ENCODE measurements at regions not wholly inside any gene's neighbourhood (a gene's known extent, or its start where the extent isn't known, plus 50 kb on each side); places are given as distances from the start of the nearest gene placed in this dataset.

GRCh38 chr22:27573280-27574001 is 228.1 kb downstream of the MN1 start:
- DNase-seq: no peak
- in situ Hi-C loops (cut with MboI; ENCODE audit: low sequenced_read_pairs in 4 of 4): no loop called here
- H3K27me3 ChIP-seq: peaks cover 0 to 10% (median 2%) of the 10 kb centered on the region in 3 donors
- no peaks in the 10 kb centered on the region for H3K36me3 ChIP-seq
- ATAC-seq: no peak
- H3K9me3 ChIP-seq: no peaks in the 10 kb centered on the region
- no peak for TF ChIP-seq CTCF (IDR thresholded peaks at IDR 0.05 in 4 of 5, conservative IDR thresholded peaks at IDR 0.05 in 1 of 5)
- TF ChIP-seq POLR2A (IDR thresholded peaks at IDR 0.05): no peak
- no peak overlapping the region for H3K4me3 ChIP-seq
- H3K4me1 ChIP-seq: no peaks in the 10 kb centered on the region
- H3K27ac ChIP-seq: no peak overlapping the region
- intact Hi-C loops (cut with DNase I; ENCODE audit: low total_unique reads): loop anchor here (10.0 kb wide), 1 partner anchor 109 kb away; no protein-coding TSS in a partner anchor

- H3K4me3 ChIP-seq: no peak overlapping the region
- H3K36me3 ChIP-seq: no peaks in the 10 kb centered on the region
- peaks cover 0 to 10% (median 2%) of the 10 kb centered on the region in 3 donors for H3K27me3 ChIP-seq
- H3K27ac ChIP-seq: no peak overlapping the region
- no peak for DNase-seq
- no peaks in the 10 kb centered on the region for H3K4me1 ChIP-seq
- TF ChIP-seq CTCF (IDR thresholded peaks at IDR 0.05 in 4 of 5, conservative IDR thresholded peaks at IDR 0.05 in 1 of 5) (no peak), POLR2A (IDR thresholded peaks at IDR 0.05) (no peak)
- no peaks in the 10 kb centered on the region for H3K9me3 ChIP-seq
- no peak for ATAC-seq
- in situ Hi-C loops (cut with MboI; ENCODE audit: low sequenced_read_pairs in 4 of 4) (no loop called here), intact Hi-C loops (cut with DNase I; ENCODE audit: low total_unique reads) (loop anchor here (10.0 kb wide), 1 partner anchor 109 kb away; no protein-coding TSS in a partner anchor)
Observed at GRCh38 chr22:27574002-27574366, 227.6 kb downstream of the MN1 start.

GRCh38 chr22:27574651-27575050 is 226.9 kb downstream of the MN1 start:
- ATAC-seq (no peak), DNase-seq (no peak)
- Histone ChIP-seq H3K27ac (no peak overlapping the region), H3K36me3 (no peaks in the 10 kb centered on the region), H3K4me1 (no peaks in the 10 kb centered on the region), H3K9me3 (no peaks in the 10 kb centered on the region), H3K27me3 (peaks cover 0 to 10% (median 2%) of the 10 kb centered on the region in 3 donors), H3K4me3 (no peak overlapping the region)
- TF ChIP-seq POLR2A (IDR thresholded peaks at IDR 0.05): no peak
- no peak for TF ChIP-seq CTCF (IDR thresholded peaks at IDR 0.05 in 4 of 5, conservative IDR thresholded peaks at IDR 0.05 in 1 of 5)
- in situ Hi-C loops (cut with MboI; ENCODE audit: low sequenced_read_pairs in 4 of 4) (no loop called here), intact Hi-C loops (cut with DNase I; ENCODE audit: low total_unique reads) (loop anchor here (10.0 kb wide), 1 partner anchor 110 kb away; no protein-coding TSS in a partner anchor)

GRCh38 chr22:27575348-27575747 is 226.2 kb downstream of the MN1 start:
- Histone ChIP-seq H3K36me3 (no peaks in the 10 kb centered on the region), H3K4me1 (no peaks in the 10 kb centered on the region), H3K9me3 (no peaks in the 10 kb centered on the region), H3K27me3 (peaks cover 0 to 10% (median 2%) of the 10 kb centered on the region in 3 donors), H3K27ac (no peak overlapping the region), H3K4me3 (no peak overlapping the region)
- no peak for ATAC-seq
- in situ Hi-C loops (cut with MboI; ENCODE audit: low sequenced_read_pairs in 4 of 4): no loop called here
- intact Hi-C loops (cut with DNase I; ENCODE audit: low total_unique reads): loop anchor here (10.0 kb wide), 1 partner anchor 111 kb away; no protein-coding TSS in a partner anchor
- DNase-seq: no peak
- TF ChIP-seq CTCF (IDR thresholded peaks at IDR 0.05 in 4 of 5, conservative IDR thresholded peaks at IDR 0.05 in 1 of 5): no peak

Data from gastrocnemius medialis (tissue), 4 donors.